ENCODE measurements at regions not wholly inside any gene's neighbourhood (a gene's known extent, or its start where the extent isn't known, plus 50 kb on each side); places are given as distances from the start of the nearest gene placed in this dataset.

GRCh38 chr1:83747853-83748482, 251.0 kb downstream of the TTLL7 start:
- TF ChIP-seq USF2 (IDR thresholded peaks at IDR 0.05; ENCODE audit: low read depth, low read length) (no peak), RFX5 (IDR thresholded peaks at IDR 0.05; ENCODE audit: low read depth, low read length) (no peak), CTCF (conservative IDR thresholded peaks at IDR 0.05; ENCODE audit: low read depth, low read length) (no peak), MXI1 (IDR thresholded peaks at IDR 0.05; ENCODE audit: borderline replicate concordance, low read depth, low read length) (no peak), RCOR1 (IDR thresholded peaks at IDR 0.05; ENCODE audit: insufficient replicate concordance, low read length) (no peak), RAD21 (IDR thresholded peaks at IDR 0.05; ENCODE audit: low read length) (no peak), POLR2A (IDR thresholded peaks at IDR 0.05; ENCODE audit: low read depth, low read length) (no peak), BHLHE40 (IDR thresholded peaks at IDR 0.05; ENCODE audit: low read depth, low read length) (no peak), NFE2L2 (IDR thresholded peaks at IDR 0.05; ENCODE audit: low read depth, low read length) (no peak), SMC3 (IDR thresholded peaks at IDR 0.05; ENCODE audit: low read depth, low read length) (no peak)
